WI38 (cell line): ENCODE measurements at regions not wholly inside any gene's neighbourhood (a gene's known extent, or its start where the extent isn't known, plus 50 kb on each side); places are given as distances from the start of the nearest gene placed in this dataset.
"Not testable (repeated sequence)": the region's sequence is repeated elsewhere in the genome, so short reads cannot be mapped to it uniquely, and the experiment has no call there.

Experiments used
- H3K4me3 ChIP-seq: 2 replicates; pipeline ENCODE4 v1.5.1; 2011; ENCODE audit warnings: low read depth, mild to moderate bottlenecking, control low read depth, low read length
- TF ChIP-seq, protein P1 (sequence below): IDR thresholded peaks from 2 replicates; pipeline ENCODE4 v1.5.1; 2012; ENCODE audit warnings: low read depth, mild to moderate bottlenecking, control low read depth, low read length

DNA sequence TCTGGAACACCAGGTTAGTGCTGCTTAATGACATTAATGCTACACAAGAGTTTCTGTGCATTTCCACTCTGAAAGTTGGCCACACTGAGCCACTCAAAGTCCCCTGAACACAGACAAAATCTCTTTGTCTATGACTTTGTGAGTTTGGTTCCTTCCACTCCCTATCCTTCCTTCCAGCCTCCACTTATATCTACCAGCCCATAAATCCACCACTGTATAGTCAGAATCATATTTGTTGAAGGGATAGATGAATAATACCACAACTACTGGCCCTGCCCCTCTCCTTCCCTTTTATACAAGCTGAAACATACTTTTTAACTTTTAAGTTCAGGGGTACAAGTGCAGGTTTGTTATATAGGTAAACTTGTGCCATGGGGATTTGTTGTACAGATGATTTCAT lies 127.5 kb downstream of the ABHD5 start:
- H3K4me3 ChIP-seq = no peak overlapping the region
- TF ChIP-seq, protein P1, sequence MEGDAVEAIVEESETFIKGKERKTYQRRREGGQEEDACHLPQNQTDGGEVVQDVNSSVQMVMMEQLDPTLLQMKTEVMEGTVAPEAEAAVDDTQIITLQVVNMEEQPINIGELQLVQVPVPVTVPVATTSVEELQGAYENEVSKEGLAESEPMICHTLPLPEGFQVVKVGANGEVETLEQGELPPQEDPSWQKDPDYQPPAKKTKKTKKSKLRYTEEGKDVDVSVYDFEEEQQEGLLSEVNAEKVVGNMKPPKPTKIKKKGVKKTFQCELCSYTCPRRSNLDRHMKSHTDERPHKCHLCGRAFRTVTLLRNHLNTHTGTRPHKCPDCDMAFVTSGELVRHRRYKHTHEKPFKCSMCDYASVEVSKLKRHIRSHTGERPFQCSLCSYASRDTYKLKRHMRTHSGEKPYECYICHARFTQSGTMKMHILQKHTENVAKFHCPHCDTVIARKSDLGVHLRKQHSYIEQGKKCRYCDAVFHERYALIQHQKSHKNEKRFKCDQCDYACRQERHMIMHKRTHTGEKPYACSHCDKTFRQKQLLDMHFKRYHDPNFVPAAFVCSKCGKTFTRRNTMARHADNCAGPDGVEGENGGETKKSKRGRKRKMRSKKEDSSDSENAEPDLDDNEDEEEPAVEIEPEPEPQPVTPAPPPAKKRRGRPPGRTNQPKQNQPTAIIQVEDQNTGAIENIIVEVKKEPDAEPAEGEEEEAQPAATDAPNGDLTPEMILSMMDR = no peak

DNA sequence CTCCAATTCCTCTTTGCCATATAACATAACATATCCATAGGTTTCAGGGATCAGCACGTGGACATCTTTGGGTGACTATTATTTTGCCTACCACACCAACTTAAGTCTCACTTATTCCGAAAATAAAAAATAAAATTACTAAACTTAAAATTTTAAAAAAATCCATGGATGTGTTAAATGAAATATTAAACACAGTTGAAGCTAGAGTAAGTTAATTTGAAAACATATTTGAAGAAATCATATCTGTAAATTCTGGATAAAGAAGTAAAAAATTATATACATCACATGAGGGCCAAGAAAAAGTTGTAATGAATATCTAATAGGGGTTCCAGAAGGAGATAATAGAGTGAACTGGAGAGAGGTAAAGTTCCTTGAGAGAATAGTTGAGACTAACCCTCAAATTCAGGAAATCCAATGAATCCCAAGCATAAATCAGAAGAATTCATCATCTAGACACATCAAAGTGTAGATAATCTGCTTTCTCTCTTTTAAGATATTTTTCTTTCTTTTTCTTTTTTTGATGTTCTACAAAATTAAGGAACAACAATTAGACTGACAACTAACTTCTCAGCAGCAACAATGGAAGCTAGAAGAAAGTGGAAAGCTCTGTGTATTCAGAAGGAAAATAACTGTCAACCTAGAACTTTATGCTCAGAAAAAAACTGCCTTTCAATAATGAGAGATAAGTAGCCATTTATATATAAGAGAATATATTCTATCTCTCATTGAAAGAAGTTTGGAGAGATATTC lies 147.4 kb downstream of the ABHD5 start:
- no peak overlapping the region for H3K4me3 ChIP-seq
- TF ChIP-seq, protein P1 = no peak

DNA sequence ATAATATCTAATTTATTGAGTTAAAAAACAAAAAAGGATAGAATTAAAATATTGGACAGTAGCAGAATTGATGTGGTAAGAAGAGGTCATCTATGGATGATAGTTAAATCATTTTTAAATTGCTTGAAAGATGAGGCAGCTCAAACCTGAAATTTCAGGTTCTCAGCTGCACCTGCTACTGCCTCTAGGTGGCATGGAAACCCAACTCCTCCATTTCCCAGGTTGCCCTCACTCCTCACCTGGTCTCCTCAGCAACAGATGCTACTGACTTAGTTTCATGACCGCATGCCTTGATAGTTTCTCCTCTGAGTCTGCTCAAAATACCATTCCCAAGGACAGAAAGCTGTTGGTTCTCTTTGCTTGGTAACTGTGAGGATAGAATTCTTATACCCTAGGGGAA lies 148.1 kb downstream of the ABHD5 start:
- H3K4me3 ChIP-seq = no peak overlapping the region
- TF ChIP-seq, protein P1 = no peak

DNA sequence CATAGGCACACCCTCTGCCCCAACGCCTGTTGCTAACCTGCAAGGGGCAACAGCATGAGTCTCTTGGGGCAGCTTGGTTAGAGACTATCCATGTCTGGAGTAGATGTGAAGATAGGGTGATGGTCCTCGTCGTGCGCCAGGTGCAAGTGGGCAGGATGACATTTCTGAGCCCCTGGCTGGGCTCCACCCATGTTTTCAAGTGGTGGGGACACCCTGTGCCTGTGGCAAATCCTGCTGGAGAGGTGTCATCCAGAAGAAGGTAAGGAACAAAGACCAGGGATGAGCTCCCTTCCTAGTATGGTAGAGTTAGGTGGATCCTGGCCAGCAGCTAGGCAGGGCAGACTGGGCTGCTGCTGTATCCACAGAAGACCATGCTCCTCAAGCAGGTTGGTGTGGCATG lies 152.6 kb downstream of the ABHD5 start:
- no peak overlapping the region for H3K4me3 ChIP-seq
- TF ChIP-seq, protein P1 = no peak

DNA sequence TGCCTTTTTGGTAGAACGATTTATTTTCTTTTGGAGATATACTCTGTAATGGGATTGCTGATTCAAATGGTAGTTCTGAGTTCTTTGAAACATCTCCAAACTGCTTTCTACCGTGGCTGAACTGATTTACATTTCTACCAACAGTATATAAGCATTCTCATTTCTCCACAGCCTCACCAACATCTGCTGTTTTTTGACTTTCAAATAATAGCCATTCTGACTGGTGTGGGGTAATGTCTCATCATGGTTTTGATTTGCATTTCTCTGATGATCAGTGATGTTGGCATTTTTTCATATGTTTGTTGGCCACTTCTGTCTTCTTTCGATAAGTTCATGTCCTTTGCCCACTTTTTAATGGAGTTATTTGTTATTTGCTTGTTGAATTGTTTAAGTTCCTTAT lies 154.0 kb downstream of the ABHD5 start:
- TF ChIP-seq, protein P1 = no peak

DNA sequence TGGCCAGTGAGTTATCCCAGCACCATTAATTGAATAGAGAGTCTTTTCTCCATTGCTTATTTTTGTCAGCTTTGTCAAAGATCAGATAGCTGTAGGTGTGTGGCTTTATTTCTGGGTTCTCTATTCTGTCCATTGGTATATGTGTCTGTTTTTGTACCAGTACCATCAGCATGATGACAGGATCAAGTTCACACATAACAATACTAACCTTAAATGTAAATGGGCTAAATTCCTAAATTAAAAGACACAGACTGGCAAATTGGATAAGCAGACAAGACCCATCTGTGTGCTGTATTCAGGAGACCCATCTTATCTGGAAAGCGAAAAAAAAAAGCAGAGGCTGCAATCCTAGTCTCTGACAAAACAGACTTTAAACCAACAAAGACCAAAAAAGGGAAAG lies 154.8 kb downstream of the ABHD5 start:
- not testable (repeated sequence) for H3K4me3 ChIP-seq

More for the DNA sequence above, 154.0 kb downstream of the ABHD5 start:
- no peak overlapping the region for H3K4me3 ChIP-seq

DNA sequence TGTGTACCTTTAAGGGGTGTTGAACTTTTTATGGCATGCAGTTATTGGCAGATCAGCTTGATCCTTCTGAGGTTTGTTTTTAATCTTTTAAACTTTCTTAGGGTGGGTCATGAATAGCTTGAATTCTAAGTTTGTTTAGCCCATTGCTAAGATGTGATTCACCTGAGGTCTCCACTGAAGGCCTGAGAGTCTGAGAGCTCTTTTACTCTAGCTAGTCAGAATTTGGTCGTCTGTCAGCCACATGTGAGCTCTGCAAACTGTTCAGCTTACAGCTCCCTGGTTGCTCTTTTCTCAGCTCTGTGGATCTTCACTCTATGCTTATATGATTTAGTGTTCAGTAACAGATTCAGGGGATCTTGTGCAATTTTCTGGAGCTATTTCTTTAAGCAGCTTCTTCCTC lies 161.3 kb downstream of the ABHD5 start:
- TF ChIP-seq, protein P1 = no peak
- no peak overlapping the region for H3K4me3 ChIP-seq

DNA sequence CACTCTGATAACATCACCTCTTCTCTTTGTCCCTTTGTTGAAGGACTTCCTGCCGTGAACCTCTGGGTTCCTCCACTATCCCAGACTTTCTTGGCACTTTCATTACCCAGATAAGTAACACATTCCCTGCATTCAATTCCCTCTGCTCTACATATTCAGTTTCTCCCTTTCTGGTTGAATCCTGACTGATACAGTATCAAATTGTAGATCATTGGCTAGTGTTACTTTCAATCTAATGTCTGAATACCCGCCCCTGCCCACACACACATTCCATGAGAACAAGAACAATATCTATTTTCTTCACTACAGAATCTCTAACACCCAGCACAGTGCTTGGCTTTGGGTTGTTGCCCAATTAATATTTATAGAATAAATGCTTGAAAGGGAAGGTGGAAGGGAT lies 163.5 kb downstream of the ABHD5 start:
- TF ChIP-seq, protein P1 = no peak
- H3K4me3 ChIP-seq = no peak overlapping the region
